ENCODE measurements at regions not wholly inside any gene's neighbourhood (a gene's known extent, or its start where the extent isn't known, plus 50 kb on each side); places are given as distances from the start of the nearest gene placed in this dataset.

GRCh38 chr5:82807021-82807420 lies 270.2 kb downstream of the TMEM167A start:
- TF ChIP-seq CTCF (IDR thresholded peaks at IDR 0.05; ENCODE audit: control extremely low read depth in 1 of 3, insufficient read depth in 1 of 3, low read depth in 1 of 3, low read length in 3 of 3): no peak
- TF ChIP-seq RBBP5 (IDR thresholded peaks at IDR 0.05; ENCODE audit: borderline replicate concordance, low read depth, low read length): no peak
- TF ChIP-seq POLR2A (IDR thresholded peaks at IDR 0.05; ENCODE audit: control extremely low read depth in 1 of 2, low read depth in 2 of 2, low read length in 2 of 2): no peak
- no peak for TF ChIP-seq MAX (IDR thresholded peaks at IDR 0.05)
- TF ChIP-seq YY1 (IDR thresholded peaks at IDR 0.05; ENCODE audit: low read depth, low read length): no peak

Data from H1 (cell line).